Loucy (cell line): ENCODE measurements at regions not wholly inside any gene's neighbourhood (a gene's known extent, or its start where the extent isn't known, plus 50 kb on each side); places are given as distances from the start of the nearest gene placed in this dataset.

Experiments
- H2AFZ ChIP-seq: fragments of 200-600 bp; sonication (generic); 2 replicates; pipeline ENCODE4 v1.6.0; 2016; ENCODE audit warnings: antibody characterized with exemption, mild to moderate bottlenecking, low read length, moderate library complexity
- H3F3A ChIP-seq: fragments of 200-600 bp; 2 replicates; pipeline ENCODE4 v1.6.0; 2016; ENCODE audit warnings: antibody characterized with exemption, low read depth, mild to moderate bottlenecking
- H3K27me3 ChIP-seq: fragments of 200-600 bp; sonication (generic); 2 replicates; pipeline ENCODE4 v1.6.1; 2014; ENCODE audit warnings: low read length, mild to moderate bottlenecking; ENCODE audit not compliant: insufficient read depth, poor library complexity, severe bottlenecking
- H3K36me3 ChIP-seq: fragments of 200-600 bp; sonication (generic); 2 replicates; pipeline ENCODE4 v1.6.1; 2016; ENCODE audit warnings: low read length; ENCODE audit not compliant: insufficient read depth
- H3K4me1 ChIP-seq: fragments of 200-600 bp; sonication (generic); 2 replicates; pipeline ENCODE4 v1.5.1; 2014; ENCODE audit warnings: low read length, mild to moderate bottlenecking; ENCODE audit not compliant: insufficient read depth, poor library complexity, severe bottlenecking
- H3K4me2 ChIP-seq: fragments of 200-600 bp; sonication (generic); 2 replicates; pipeline ENCODE4 v1.6.0; 2014; ENCODE audit warnings: antibody characterized with exemption, low read length, low read depth, mild to moderate bottlenecking; ENCODE audit not compliant: poor library complexity, severe bottlenecking
- H3K4me3 ChIP-seq: fragments of 200-600 bp; sonication (generic); 2 replicates; pipeline ENCODE4 v1.5.1; 2014; ENCODE audit warnings: low read length, mild to moderate bottlenecking, mixed read lengths; ENCODE audit not compliant: poor library complexity, severe bottlenecking
- H3K79me2 ChIP-seq: fragments of 200-600 bp; sonication (generic); 2 replicates; pipeline ENCODE4 v1.6.1; 2014; ENCODE audit warnings: low read length; ENCODE audit not compliant: insufficient read depth
- H3K9ac ChIP-seq: fragments of 200-600 bp; sonication (generic); 2 replicates; pipeline ENCODE4 v1.6.0; 2014; ENCODE audit warnings: mild to moderate bottlenecking, low read depth, low read length, moderate library complexity; ENCODE audit not compliant: poor library complexity, severe bottlenecking
- H3K9me2 ChIP-seq: fragments of 200-600 bp; sonication (generic); replicated peaks from 2 replicates; pipeline ENCODE4 v1.6.1; 2016; ENCODE audit warnings: low read depth, low read length, mixed read lengths
- H3K9me3 ChIP-seq: fragments of 200-600 bp; sonication (generic); 2 replicates; pipeline ENCODE4 v1.6.1; 2014; ENCODE audit warnings: mild to moderate bottlenecking, antibody characterized with exemption, low read length, low read depth; ENCODE audit not compliant: insufficient read depth
- H4K20me1 ChIP-seq: fragments of 200-600 bp; sonication (generic); 2 replicates; pipeline ENCODE4 v1.6.0; 2014; ENCODE audit warnings: antibody characterized with exemption, low read length, mild to moderate bottlenecking; ENCODE audit not compliant: insufficient read depth, poor library complexity, severe bottlenecking
- CTCF ChIP-seq: fragments of 200-600 bp; sonication (generic); conservative IDR thresholded peaks from 2 replicates; pipeline ENCODE4 v1.5.1; 2014; ENCODE audit warnings: mild to moderate bottlenecking, antibody characterized with exemption, low read length
- EZH2phosphoT487 ChIP-seq: fragments of 200-600 bp; IDR thresholded peaks from 2 replicates; pipeline ENCODE4 v1.6.1; 2018; ENCODE audit warnings: antibody characterized with exemption, mild to moderate bottlenecking, moderate library complexity, borderline replicate concordance

DNA sequence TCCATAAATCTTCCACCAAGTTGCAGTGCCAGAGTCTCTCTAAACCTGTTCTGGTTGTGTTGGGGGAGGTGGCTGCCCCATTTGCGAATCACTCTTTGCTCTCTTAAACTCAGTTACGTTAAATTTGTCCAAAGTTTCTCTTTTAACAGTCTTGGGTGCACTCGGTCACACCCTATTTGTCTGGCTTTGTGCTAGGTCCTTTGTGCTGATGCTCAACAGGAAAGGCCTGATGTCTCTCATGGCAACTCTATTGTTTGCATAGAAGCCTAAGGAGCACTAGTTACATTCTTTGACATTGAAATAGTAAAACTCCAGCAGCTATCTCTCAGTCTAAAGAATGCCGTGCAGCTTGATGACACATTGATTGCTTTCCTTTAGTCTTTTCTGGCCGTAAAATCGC lies 105.1 kb downstream of the TRMT11 start:
- Histone ChIP-seq H3K36me3 (no peaks in the 10 kb centered on the region), H3K27me3 (no peaks in the 10 kb centered on the region), H3K9ac (no peak overlapping the region), H3K4me2 (no peak overlapping the region), H3F3A (no peaks in the 10 kb centered on the region), H4K20me1 (no peaks in the 10 kb centered on the region), H3K9me3 (no peaks in the 10 kb centered on the region), H3K9me2 (no peaks in the 10 kb centered on the region), H2AFZ (no peak overlapping the region), H3K79me2 (no peaks in the 10 kb centered on the region), H3K4me3 (no peak overlapping the region), H3K4me1 (no peaks in the 10 kb centered on the region)
- TF ChIP-seq CTCF (no peak), EZH2phosphoT487 (no peak)

- H3K4me1 ChIP-seq = no peaks in the 10 kb centered on the region
- no peak overlapping the region for H3K4me3 ChIP-seq
- H3K4me2 ChIP-seq = no peak overlapping the region
- TF ChIP-seq CTCF = no peak
- TF ChIP-seq EZH2phosphoT487 = no peak
- H3K79me2 ChIP-seq = no peaks in the 10 kb centered on the region
- no peaks in the 10 kb centered on the region for H3K36me3 ChIP-seq
- no peaks in the 10 kb centered on the region for H3K27me3 ChIP-seq
- H4K20me1 ChIP-seq = no peaks in the 10 kb centered on the region
- no peaks in the 10 kb centered on the region for H3F3A ChIP-seq
- H3K9me2 ChIP-seq = no peaks in the 10 kb centered on the region
- no peak overlapping the region for H3K9ac ChIP-seq
- no peak overlapping the region for H2AFZ ChIP-seq
- H3K9me3 ChIP-seq = no peaks in the 10 kb centered on the region
These were observed 106.8 kb downstream of the TRMT11 start for GRCh38 chr6:126093108-126093507.

DNA sequence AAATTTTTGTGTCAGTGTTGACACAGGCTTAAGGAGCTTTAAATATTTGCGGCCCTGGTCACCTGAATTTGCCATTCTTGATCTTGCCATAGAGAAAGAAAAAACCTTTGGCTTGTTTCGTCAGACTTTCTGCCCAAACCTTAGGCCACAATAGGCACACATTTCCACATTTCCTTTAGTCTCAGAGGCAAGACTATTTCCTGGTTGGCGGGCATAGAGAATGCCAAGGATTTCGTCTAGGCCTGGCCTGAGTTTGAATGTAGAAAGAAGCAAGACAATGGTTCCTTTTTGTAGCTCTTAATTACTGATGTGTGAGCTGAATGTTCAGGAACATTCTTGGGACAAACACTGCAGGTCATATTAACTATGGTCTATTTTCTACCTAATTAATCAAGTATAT lies 108.1 kb downstream of the TRMT11 start:
- Histone ChIP-seq H3K4me3 (no peak overlapping the region), H3K9me2 (no peaks in the 10 kb centered on the region), H3K79me2 (no peaks in the 10 kb centered on the region), H3F3A (no peaks in the 10 kb centered on the region), H3K9me3 (no peaks in the 10 kb centered on the region), H3K9ac (no peak overlapping the region), H3K27me3 (no peaks in the 10 kb centered on the region), H2AFZ (no peak overlapping the region), H4K20me1 (no peaks in the 10 kb centered on the region), H3K4me1 (no peaks in the 10 kb centered on the region), H3K36me3 (no peaks in the 10 kb centered on the region), H3K4me2 (no peak overlapping the region)
- TF ChIP-seq EZH2phosphoT487 (no peak), CTCF (no peak)
